ENCODE measurements at regions not wholly inside any gene's neighbourhood (a gene's known extent, or its start where the extent isn't known, plus 50 kb on each side); places are given as distances from the start of the nearest gene placed in this dataset.
"Not testable (repeated sequence)": the region's sequence is repeated elsewhere in the genome, so short reads cannot be mapped to it uniquely, and the experiment has no call there.

GRCh38 chr1:149695066-149695465, 87.4 kb upstream of the FCGR1A start:
- not testable (repeated sequence) for FAIRE-seq; DNase-seq (ENCODE audit: low spot score)

GRCh38 chr1:149700220-149700619, 82.3 kb upstream of the FCGR1A start:
- not testable (repeated sequence) for FAIRE-seq; DNase-seq (ENCODE audit: low spot score)

- FAIRE-seq; DNase-seq (ENCODE audit: low spot score): not testable (repeated sequence)
Observed at GRCh38 chr1:149700677-149701567, 81.6 kb upstream of the FCGR1A start.

- DNase-seq (ENCODE audit: low spot score) (peak; percentile 81), FAIRE-seq (peak; percentile 78)
Observed at GRCh38 chr1:149708192-149708853, 74.2 kb upstream of the FCGR1A start.

GRCh38 chr1:149711651-149712050, 70.8 kb upstream of the FCGR1A start:
- FAIRE-seq; DNase-seq (ENCODE audit: low spot score): not testable (repeated sequence)

GRCh38 chr1:149712154-149712927, 70.2 kb upstream of the FCGR1A start:
- not testable (repeated sequence) for FAIRE-seq
- DNase-seq (ENCODE audit: low spot score): peak; percentile 63

GRCh38 chr1:149713513-149713912, 69.0 kb upstream of the FCGR1A start:
- not testable (repeated sequence) for DNase-seq (ENCODE audit: low spot score); FAIRE-seq

GRCh38 chr1:149713952-149714351, 68.5 kb upstream of the FCGR1A start:
- DNase-seq (ENCODE audit: low spot score); FAIRE-seq: not testable (repeated sequence)

- DNase-seq (ENCODE audit: low spot score); FAIRE-seq: not testable (repeated sequence)
Observed at GRCh38 chr1:149724618-149725302, 57.7 kb upstream of the FCGR1A start.

GRCh38 chr1:149726688-149727087, 55.8 kb upstream of the FCGR1A start:
- FAIRE-seq; DNase-seq (ENCODE audit: low spot score): not testable (repeated sequence)

GRCh38 chr1:149728598-149728997, 53.9 kb upstream of the FCGR1A start:
- not testable (repeated sequence) for FAIRE-seq; DNase-seq (ENCODE audit: low spot score)

Measured in RCC 7860 (cell line).